ENCODE measurements at regions not wholly inside any gene's neighbourhood (a gene's known extent, or its start where the extent isn't known, plus 50 kb on each side); places are given as distances from the start of the nearest gene placed in this dataset.
"Not testable (repeated sequence)": the region's sequence is repeated elsewhere in the genome, so short reads cannot be mapped to it uniquely, and the experiment has no call there.

DNA sequence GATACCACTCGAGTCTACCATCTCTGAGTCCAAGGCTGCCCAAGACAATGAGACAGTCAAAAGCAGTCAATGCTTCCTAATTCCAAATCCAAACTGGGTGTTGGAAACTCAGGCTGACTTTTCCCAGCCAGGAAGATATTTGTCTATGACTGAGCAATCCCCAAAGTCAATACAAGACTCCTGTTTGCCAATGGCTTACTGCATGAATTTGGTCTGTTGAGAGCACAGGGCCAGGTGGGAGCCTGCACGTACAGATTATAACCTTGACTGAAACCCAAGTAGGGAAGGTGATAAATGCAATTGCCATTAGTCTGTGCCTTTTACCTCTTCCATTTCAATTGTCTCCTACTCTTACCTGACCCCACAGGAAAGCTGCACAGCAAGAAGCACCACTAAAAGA is 72.6 kb upstream of the PPARGC1A start:
- Histone ChIP-seq H2AFZ (ENCODE audit: low read depth, low read length) (no peak overlapping the region), H3K4me3 (replicated peaks in 1 of 3; ENCODE audit: insufficient read depth in 1 of 3, low read depth in 1 of 3, low read length in 3 of 3) (no peak overlapping the region), H3K36me3 (ENCODE audit: control insufficient read depth in 2 of 2, extremely low read depth in 1 of 2, insufficient read depth in 2 of 2, low read length in 2 of 2) (no peaks in the 10 kb centered on the region), H3K27ac (ENCODE audit: insufficient read depth, low read depth, low read length) (no peak overlapping the region), H3K9me1 (replicated peaks; ENCODE audit: control insufficient read depth, extremely low read depth, insufficient read depth, low read length) (no peaks in the 10 kb centered on the region), H3K9ac (replicated peaks; ENCODE audit: extremely low read depth, insufficient read depth, low read length) (no peak overlapping the region), H3K4me1 (ENCODE audit: control insufficient read depth, extremely low read depth, insufficient read depth, low read length) (no peaks in the 10 kb centered on the region), H3K27me3 (ENCODE audit: control insufficient read depth in 2 of 2, insufficient read depth in 2 of 2, low read length in 2 of 2) (no peaks in the 10 kb centered on the region), H4K20me1 (replicated peaks; ENCODE audit: control insufficient read depth, extremely low read depth, insufficient read depth, low read length) (no peaks in the 10 kb centered on the region), H3K4me2 (ENCODE audit: insufficient read depth, low read length) (no peak overlapping the region), H3K9me3 (replicated peaks; ENCODE audit: control insufficient read depth, insufficient read depth, low read length) (peaks cover 3% of the 10 kb centered on the region), H3K79me2 (ENCODE audit: control insufficient read depth, insufficient read depth, low read length) (no peaks in the 10 kb centered on the region)
- ChIA-PET CTCF (no interaction called here), POLR2A (no interaction called here)
- intact Hi-C loops (cut with micrococcal nuclease) (no loop called here), dilution Hi-C loops (cut with MboI; ENCODE audit: extremely low pct_ligation_motif_present, low sequenced_read_pairs) (no loop called here)
- BruUV-seq (replicated peaks) = no TSS peak
- no peak for FAIRE-seq
- no peak for DNase-seq (ENCODE audit: low read depth, low spot score)
- TF ChIP-seq MYC (IDR thresholded peaks at IDR 0.05; ENCODE audit: low read depth, low read length) (no peak), EZH2 (IDR thresholded peaks at IDR 0.05; ENCODE audit: borderline replicate concordance, low read depth, low read length, severe bottlenecking) (no peak), GATA2 (IDR thresholded peaks at IDR 0.05; ENCODE audit: insufficient read depth, insufficient read length, low read depth, low read length) (no peak)

DNA sequence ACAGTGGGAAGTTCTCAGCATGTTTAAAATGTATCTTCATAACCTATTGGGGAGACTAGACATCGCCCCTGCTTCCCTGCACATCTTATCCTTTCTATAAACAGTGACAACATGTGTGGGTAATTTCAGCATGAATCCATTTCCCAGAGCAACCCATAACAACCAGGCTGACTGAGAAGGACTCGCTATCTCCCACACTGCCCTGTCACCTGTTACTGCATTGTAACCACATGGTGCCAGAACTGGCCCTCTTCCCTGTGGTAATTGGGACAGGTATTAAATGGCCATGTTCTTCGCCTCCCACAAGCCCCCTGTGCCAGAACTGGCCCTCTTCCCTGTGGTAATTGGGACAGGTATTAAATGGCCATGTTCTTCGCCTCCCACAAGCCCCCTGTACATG is 71.5 kb upstream of the PPARGC1A start:
- H3K36me3 ChIP-seq (ENCODE audit: control insufficient read depth in 2 of 2, extremely low read depth in 1 of 2, insufficient read depth in 2 of 2, low read length in 2 of 2); H3K4me3 ChIP-seq (replicated peaks in 1 of 3; ENCODE audit: insufficient read depth in 1 of 3, low read depth in 1 of 3, low read length in 3 of 3); POLR2A ChIA-PET; H3K4me2 ChIP-seq (ENCODE audit: insufficient read depth, low read length); BruUV-seq (replicated peaks); H3K4me1 ChIP-seq (ENCODE audit: control insufficient read depth, extremely low read depth, insufficient read depth, low read length); H4K20me1 ChIP-seq (replicated peaks; ENCODE audit: control insufficient read depth, extremely low read depth, insufficient read depth, low read length); H3K27ac ChIP-seq (ENCODE audit: insufficient read depth, low read depth, low read length); H3K9me3 ChIP-seq (replicated peaks; ENCODE audit: control insufficient read depth, insufficient read depth, low read length); dilution Hi-C loops (cut with MboI; ENCODE audit: extremely low pct_ligation_motif_present, low sequenced_read_pairs); CTCF ChIA-PET; FAIRE-seq; DNase-seq (ENCODE audit: low read depth, low spot score); H3K27me3 ChIP-seq (ENCODE audit: control insufficient read depth in 2 of 2, insufficient read depth in 2 of 2, low read length in 2 of 2); H3K79me2 ChIP-seq (ENCODE audit: control insufficient read depth, insufficient read depth, low read length); intact Hi-C loops (cut with micrococcal nuclease); H2AFZ ChIP-seq (ENCODE audit: low read depth, low read length); H3K9ac ChIP-seq (replicated peaks; ENCODE audit: extremely low read depth, insufficient read depth, low read length); H3K9me1 ChIP-seq (replicated peaks; ENCODE audit: control insufficient read depth, extremely low read depth, insufficient read depth, low read length): not testable (repeated sequence)

All from endothelial cell of umbilical vein (primary cell).